Fibroblast of lung (primary cell): ENCODE measurements at regions not wholly inside any gene's neighbourhood (a gene's known extent, or its start where the extent isn't known, plus 50 kb on each side); places are given as distances from the start of the nearest gene placed in this dataset.

Experiments
- CTCF ChIP-seq, 2 donors: IDR thresholded peaks in 1 of 2; conservative IDR thresholded peaks in 1 of 2; 1 replicate in 1 of 2; 2 replicates in 1 of 2; pipeline ENCODE4 v1.5.1; 2011 to 2012; ENCODE audit warnings: low read length in 2 of 2, control low read depth in 1 of 2, inconsistent platforms in 1 of 2, low read depth in 1 of 2, mild to moderate bottlenecking in 1 of 2
- EZH2 ChIP-seq: IDR thresholded peaks from 2 replicates; pipeline ENCODE4 v1.5.1; 2012; ENCODE audit warnings: low read length, control low read depth, mild to moderate bottlenecking; ENCODE audit errors: missing control alignments

- TF ChIP-seq CTCF (conservative IDR thresholded peaks at IDR 0.05 in 1 of 2, IDR thresholded peaks at IDR 0.05 in 1 of 2; ENCODE audit: low read depth in 1 of 2, low read length in 2 of 2) (no peak), EZH2 (no peak)
Measured at GRCh38 chr1:187294421-187295201, 465.9 kb downstream of the PLA2G4A start.
